Astrocyte of the hippocampus (primary cell): ENCODE measurements at regions not wholly inside any gene's neighbourhood (a gene's known extent, or its start where the extent isn't known, plus 50 kb on each side); places are given as distances from the start of the nearest gene placed in this dataset.

Experiments
- DNase-seq: peaks from one replicate; pipeline ENCODE4 v3.0.0; 2011; ENCODE audit warnings: low read depth, low spot score

DNA sequence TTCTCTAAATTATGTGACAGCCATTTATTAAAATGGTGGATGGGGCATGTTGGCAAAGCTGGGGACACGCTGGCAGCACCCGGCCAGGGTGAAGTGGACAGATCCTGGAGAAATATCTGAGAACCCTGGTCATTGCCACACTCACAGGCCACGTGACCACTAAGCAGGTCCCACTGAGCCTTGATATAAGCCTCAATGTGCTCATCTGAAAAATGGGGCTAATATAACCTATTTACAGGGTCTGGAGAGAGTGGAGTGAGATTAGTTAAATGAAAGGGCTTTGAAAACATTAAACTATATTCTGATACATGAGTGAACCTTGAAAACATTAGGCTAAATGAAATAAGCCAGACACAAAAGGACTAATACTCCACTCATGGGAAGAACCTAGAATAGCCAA is 108.9 kb downstream of the RBFOX3 start:
- no peak for DNase-seq

- DNase-seq: no peak
These were observed 109.9 kb downstream of the RBFOX3 start for GRCh38 chr17:79500745-79501618.

GRCh38 chr17:79498854-79499253 is 112.0 kb downstream of the RBFOX3 start:
- no peak for DNase-seq

DNA sequence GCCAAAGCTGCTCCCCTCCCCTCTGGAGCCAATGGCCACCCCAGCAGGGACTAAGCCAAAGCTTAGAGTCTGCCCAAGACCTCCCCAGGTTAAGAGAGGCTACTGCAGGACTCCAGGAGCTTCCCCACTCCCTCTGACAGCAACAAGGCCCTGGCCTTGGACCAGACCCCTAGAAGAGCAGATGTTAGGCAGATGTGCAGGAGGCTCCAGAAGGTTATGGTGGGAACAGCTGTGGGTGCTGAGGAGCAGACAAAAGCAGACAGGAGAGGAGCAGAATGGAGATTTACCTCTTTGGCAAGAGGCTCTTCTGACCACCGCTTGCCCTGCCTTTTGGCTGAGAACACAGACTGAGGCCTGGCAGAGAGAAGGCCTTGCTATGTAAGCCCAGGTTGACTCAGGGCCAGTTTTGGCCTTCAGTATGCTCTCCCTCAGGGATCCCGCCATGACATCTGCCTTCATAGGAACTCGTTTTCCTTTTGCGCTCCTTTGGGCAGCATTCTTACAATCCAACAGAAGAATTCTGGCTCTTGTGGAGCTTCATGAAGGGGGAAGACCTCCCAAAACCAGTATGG is 113.0 kb downstream of the RBFOX3 start:
- DNase-seq: no peak

- DNase-seq: no peak
These were observed 114.3 kb downstream of the RBFOX3 start for GRCh38 chr17:79496422-79497005.

GRCh38 chr17:79495665-79496064 is 115.2 kb downstream of the RBFOX3 start:
- no peak for DNase-seq

GRCh38 chr17:79491006-79491405 is 119.8 kb downstream of the RBFOX3 start:
- no peak for DNase-seq

- DNase-seq: no peak
These were observed 120.3 kb downstream of the RBFOX3 start for GRCh38 chr17:79490530-79490929.

- no peak for DNase-seq
These were observed 123.7 kb downstream of the RBFOX3 start for GRCh38 chr17:79487149-79487548.

DNA sequence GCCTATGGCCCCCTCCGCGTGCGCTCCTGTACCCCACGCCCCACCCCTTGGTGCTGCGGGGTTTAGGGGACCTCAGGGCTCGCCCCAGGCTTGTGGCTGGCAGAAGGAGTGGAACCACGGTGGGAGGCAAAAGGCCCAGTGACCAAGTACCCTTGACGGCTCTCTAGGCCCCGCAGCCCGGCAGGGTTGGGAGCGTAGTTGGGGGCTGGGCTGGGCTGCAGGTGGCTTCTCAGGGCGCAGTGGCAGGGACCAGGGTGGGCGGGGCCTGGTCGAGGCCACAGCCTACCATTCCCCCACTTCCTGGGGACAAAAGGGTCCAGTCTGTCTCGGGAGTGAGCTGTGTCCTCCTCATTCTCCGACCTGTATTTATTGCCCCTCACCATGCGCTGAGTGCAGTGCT is 124.9 kb downstream of the RBFOX3 start:
- DNase-seq: no peak

DNA sequence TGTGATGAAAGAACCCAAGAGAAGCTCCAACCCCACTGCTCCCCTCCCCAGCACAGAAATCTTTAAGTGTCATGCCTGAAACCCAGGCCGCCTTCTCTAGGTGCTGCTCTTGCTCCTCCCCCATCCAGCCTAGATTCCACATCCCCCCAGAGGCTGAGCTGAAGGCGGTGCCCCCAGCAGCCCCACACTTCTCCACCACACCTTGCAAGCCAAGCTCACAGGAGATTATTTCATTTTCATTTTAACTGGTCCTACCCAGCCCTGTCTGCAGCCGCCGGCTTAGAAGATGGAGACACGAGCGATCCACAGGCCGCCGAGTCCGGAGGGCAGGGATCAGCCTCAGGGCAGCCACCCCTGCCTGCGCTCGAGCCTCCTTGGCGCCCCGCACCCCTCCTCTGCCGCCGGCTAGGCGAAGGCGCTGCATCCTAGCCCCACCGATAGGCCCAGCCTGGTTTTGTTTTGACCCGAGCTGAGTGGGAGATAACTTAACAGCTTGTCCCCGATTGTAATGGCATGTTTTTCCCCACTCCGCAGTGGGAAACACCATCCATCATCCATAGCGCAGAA is 125.3 kb downstream of the RBFOX3 start:
- DNase-seq: no peak

DNA sequence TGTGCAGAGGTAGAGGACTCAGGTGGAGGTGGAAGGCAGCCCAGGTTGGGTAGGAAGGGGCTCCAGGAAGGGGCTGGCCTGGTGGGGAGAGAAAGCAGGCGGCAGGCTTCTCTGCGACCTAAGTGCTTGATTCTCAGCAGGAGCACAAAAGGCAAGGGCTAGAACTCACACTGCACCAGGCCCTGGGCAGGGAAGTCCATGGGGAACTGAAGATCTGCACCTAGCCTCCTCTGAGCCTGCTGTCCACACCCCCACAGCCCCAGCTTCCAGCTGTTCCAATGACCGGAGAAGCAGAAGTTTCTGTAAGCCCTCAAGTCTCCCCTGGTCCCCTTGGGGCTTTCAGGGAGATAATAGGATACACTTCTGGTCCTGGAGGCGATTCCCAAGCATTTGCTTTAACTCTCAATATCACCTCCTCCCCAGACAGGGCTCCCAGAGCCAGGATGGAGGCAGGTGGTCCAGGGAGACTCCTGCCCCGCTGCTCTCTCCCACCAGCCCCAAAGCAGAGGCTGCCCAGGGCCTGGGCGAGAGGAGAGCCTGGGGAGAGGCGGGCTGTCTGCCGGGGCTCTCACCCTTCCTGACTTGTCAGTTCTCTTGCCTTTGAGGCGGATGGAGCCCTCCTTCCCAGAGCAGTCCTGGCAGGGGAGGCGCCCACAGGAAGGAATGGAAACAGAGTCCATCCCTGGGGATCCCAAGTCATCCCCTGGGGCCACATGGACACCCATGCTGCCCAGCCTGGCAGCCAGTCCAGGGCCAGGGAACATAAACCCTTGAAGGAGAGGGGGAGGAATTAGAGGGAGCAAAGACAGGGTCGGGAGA is 126.0 kb downstream of the RBFOX3 start:
- no peak for DNase-seq

- no peak for DNase-seq
These were observed 127.0 kb downstream of the RBFOX3 start for GRCh38 chr17:79483842-79484241.

DNA sequence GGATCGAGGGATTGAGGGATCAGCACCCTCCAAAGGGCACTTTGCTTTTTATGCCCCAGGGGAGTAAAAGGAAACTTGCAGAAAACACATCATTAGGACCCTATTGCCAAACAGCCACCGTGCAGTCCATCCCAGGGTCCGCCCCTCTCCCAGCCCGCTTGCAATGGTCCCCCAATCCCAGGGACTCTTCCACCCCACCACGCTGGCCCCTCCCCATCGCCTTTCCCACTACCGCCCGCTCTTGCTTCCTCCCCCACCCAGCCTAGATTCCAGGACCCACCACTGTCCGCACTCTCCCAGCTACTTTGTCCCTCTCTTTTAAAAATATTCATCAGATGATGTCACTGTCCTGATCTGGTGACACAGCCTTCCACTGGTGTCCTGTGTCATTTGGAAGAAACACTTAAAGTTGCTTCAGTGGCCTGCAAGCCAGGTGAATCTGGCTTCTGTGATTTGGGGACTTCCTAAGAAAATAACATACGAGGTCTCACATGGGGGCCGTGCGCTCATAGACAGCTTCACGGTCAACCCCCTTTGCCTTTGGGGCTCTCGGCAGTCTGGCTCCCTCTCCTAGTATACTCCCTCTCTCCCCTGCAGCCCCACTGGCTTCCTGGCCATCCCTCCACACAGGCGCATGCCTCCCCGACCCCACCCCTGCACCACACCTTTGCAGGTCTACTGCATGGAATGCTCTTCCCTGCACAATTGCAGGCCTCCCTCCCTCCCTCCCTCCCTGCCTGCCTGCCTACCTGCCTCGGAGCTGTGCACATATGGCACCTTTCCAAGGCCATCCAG is 127.9 kb downstream of the RBFOX3 start:
- DNase-seq: no peak

GRCh38 chr17:79479876-79480275 is 131.0 kb downstream of the RBFOX3 start:
- DNase-seq: no peak

DNA sequence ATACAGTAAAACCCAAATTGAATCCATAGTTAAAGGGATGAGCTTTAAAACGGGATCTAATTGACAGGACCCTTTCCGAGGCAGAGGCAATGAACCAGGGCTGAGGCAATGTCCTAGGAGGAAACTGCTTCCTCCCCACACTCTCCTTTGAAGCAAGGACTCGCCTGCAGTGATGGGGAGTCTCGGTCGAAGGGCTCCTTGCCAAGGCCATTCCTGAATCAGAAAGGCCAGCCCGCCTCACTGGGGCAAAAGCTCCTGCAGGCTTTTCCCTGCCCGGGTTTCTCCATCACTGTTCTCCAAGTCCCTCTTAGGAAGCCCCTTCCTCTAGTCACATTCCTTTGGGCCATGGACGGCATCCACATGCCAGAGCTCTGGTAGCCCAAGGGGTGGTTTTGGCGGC is 132.0 kb downstream of the RBFOX3 start:
- DNase-seq: no peak

- DNase-seq: no peak
These were observed 132.8 kb downstream of the RBFOX3 start for GRCh38 chr17:79478051-79478461.

DNA sequence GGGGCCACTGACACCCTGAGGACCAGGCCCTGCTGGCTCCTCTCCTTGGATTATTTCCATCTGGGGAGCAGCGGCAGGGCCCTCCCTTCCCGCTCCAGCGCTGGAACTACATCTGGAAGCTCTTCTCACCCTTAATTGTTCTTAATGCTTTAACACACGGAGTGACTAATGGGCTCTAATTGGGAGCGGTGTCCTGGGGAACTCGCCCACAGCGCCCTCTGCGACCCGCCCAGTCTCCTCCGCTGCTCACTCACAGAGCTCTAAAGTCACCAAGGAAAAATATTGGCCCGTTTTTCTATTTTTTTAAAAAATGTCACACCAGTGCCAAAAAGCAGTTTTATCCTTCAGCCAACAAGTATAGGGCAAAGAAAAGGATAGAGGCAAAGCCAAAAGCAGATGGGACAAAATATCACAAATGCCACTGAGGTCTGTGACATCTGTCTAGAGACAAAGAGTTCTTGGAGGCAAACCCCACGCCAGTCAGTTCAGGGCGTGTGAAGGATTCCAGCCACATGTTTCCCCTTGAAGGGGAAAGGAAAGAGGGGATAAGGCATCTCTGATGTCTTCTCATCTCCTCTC is 134.7 kb downstream of the RBFOX3 start:
- DNase-seq: no peak

DNA sequence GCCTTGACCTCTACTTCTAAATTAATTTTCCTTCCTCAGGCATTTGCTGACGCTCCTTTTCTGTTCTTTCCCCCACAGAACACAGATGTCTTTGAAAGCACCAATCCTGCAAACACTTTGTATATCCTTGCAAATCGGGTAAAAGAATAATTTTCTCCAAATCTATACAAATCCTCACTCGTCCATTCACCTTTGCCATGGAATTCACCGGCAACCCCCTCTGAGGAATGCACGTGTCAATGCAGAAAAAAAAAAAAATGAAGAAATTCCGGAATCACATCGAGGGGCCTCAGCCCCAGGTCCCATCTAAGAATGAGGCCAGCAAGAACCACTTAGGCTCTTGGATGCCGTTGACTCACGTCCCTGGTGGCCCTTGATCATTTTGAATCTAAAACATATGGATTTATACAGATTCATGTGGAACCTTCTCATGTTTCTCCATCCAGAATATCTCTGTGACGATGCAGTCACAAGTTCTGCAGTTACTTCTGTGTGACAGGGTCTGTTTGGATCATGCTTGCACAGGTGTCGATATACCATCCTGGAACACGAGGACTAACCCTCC is 136.9 kb downstream of the RBFOX3 start:
- DNase-seq: no peak
